Fibroblast of villous mesenchyme (primary cell): ENCODE measurements at regions not wholly inside any gene's neighbourhood (a gene's known extent, or its start where the extent isn't known, plus 50 kb on each side); places are given as distances from the start of the nearest gene placed in this dataset.

Experiments used
- DNase-seq: peaks from one replicate; pipeline ENCODE4 v3.0.0-alpha.2; 2010; ENCODE audit warnings: low read depth
- H3K4me3 ChIP-seq: 2 replicates; pipeline ENCODE4 v1.5.1; 2011; ENCODE audit warnings: low read depth, mild to moderate bottlenecking, low read length
- CTCF ChIP-seq: IDR thresholded peaks from 2 replicates; pipeline ENCODE4 v1.5.1; 2012; ENCODE audit warnings: low read depth, mild to moderate bottlenecking, low read length; ENCODE audit not compliant: insufficient read depth

DNA sequence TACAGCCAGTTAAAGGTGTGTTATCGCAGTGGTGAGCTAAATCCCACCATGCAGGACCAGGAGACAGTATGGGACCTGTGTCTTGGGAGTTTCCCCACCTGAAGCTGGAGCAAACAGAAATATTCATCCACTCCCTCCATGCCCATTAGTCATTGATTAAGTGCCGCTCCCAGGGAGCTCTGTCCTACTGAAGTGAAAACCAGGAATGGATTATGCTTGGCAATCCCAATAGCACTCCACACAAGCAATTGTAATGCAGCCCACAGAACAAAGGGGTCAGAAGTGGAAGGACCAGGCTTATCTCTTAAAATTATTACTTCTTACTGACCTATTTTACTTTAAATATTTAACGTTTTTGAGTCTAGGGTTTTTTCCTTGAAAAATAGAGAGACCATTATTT is 1005.4 kb downstream of the ADGRL2 start:
- H3K4me3 ChIP-seq: no peak overlapping the region
- TF ChIP-seq CTCF: no peak
- no peak for DNase-seq

GRCh38 chr1:82801176-82801575 is 1000.4 kb downstream of the ADGRL2 start:
- no peak overlapping the region for H3K4me3 ChIP-seq
- no peak for DNase-seq
- TF ChIP-seq CTCF: no peak

DNA sequence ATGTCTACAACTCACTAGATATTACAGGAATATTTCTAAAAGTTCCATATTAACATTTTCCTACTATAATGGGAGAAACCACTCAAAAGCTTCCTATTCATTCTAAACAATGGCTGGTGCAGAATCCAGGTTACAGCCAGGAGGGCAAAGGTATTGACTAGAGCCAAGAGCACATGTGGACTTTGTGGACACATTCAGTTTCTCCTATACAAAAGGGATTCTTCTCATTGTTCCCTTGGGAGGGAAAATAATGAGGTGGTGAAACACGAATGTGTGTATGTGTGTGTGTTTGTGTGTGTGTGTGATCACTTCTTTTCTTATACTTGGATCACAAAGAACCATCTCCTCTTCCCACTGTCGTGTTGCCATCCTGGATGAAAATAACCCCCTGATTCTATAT is 1000.0 kb downstream of the ADGRL2 start:
- no peak for DNase-seq
- no peak overlapping the region for H3K4me3 ChIP-seq
- no peak for TF ChIP-seq CTCF

GRCh38 chr1:82799261-82799660 is 998.5 kb downstream of the ADGRL2 start:
- no peak for DNase-seq
- no peak for TF ChIP-seq CTCF
- no peak overlapping the region for H3K4me3 ChIP-seq

- no peak overlapping the region for H3K4me3 ChIP-seq
- no peak for TF ChIP-seq CTCF
- DNase-seq: no peak
These were observed 994.9 kb downstream of the ADGRL2 start for GRCh38 chr1:82795508-82796149.

GRCh38 chr1:82792151-82792550 is 991.4 kb downstream of the ADGRL2 start:
- no peak overlapping the region for H3K4me3 ChIP-seq
- no peak for DNase-seq
- TF ChIP-seq CTCF: no peak

GRCh38 chr1:82790556-82790955 is 989.8 kb downstream of the ADGRL2 start:
- no peak overlapping the region for H3K4me3 ChIP-seq
- no peak for DNase-seq
- TF ChIP-seq CTCF: no peak
